Tibial nerve (tissue), 4 donors: ENCODE measurements at regions not wholly inside any gene's neighbourhood (a gene's known extent, or its start where the extent isn't known, plus 50 kb on each side); places are given as distances from the start of the nearest gene placed in this dataset.

Experiments used
- DNase-seq, 2 donors: peaks; one replicate each; pipeline ENCODE4 v3.0.0-alpha.2; 2019; ENCODE audit warnings: low spot score in 2 of 2
- H3K27ac ChIP-seq, 4 donors: fragments of 200-600 bp; sonication (generic) in 3 of 4; one replicate each; pipeline ENCODE4 v1.5.1; 2017 to 2019; ENCODE audit warnings: mild to moderate bottlenecking in 1 of 4
- H3K27me3 ChIP-seq, 2 donors: fragments of 200-600 bp; sonication (generic) in 1 of 2; one replicate each; pipeline versions ENCODE4 v1.5.1 to v1.6.0; 2017 to 2019
- H3K36me3 ChIP-seq, 3 donors: fragments of 200-600 bp; sonication (generic); one replicate each; pipeline ENCODE4 v1.5.1; 2018 to 2019
- H3K4me1 ChIP-seq, 4 donors: fragments of 200-600 bp; sonication (generic) in 3 of 4; one replicate each; pipeline ENCODE4 v1.5.1; 2017 to 2019
- H3K4me3 ChIP-seq, 4 donors: fragments of 200-600 bp; sonication (generic) in 3 of 4; one replicate each; pipeline ENCODE4 v1.5.1; 2017 to 2019; ENCODE audit warnings: mild to moderate bottlenecking in 1 of 4, moderate library complexity in 1 of 4
- H3K9me3 ChIP-seq, 4 donors: fragments of 200-600 bp; sonication (generic) in 3 of 4; one replicate each; pipeline ENCODE4 v1.5.1; 2017 to 2019
- CTCF ChIP-seq, 5 experiments: fragments of 200-600 bp in 3 of 5; fragments of 450-650 bp in 2 of 5; sonication (generic) in 3 of 5; IDR thresholded peaks; one replicate each; pipeline ENCODE4 v1.5.1; 2016 to 2019; ENCODE audit warnings: antibody characterized with exemption in 5 of 5, mild to moderate bottlenecking in 3 of 5, moderate library complexity in 2 of 5
- EP300 ChIP-seq, 2 donors: sonication (generic); formaldehyde crosslinking; IDR thresholded peaks; one replicate each; pipeline ENCODE4 v1.6.1; 2017; ENCODE audit warnings: antibody characterized with exemption in 2 of 2, mild to moderate bottlenecking in 1 of 2
- POLR2A ChIP-seq, 2 donors: fragments of 450-650 bp; IDR thresholded peaks; one replicate each; pipeline ENCODE4 v1.6.1; 2017; ENCODE audit warnings: antibody characterized with exemption in 2 of 2, mild to moderate bottlenecking in 2 of 2, moderate library complexity in 2 of 2
- WGBS, 2 donors: methylation state at CpG; one replicate each; pipeline ENCODE4 v1.1.5; 2018; 5-methylcytosine and 5-hydroxymethylcytosine counted together

- WGBS, 2 donors: 90 to 100% methylated on average over 1 of the region's 1 CpG
- no peaks in the 10 kb centered on the region for H3K36me3 ChIP-seq
- DNase-seq: no peak
Observed at GRCh38 chr5:62051747-62052146, 254.3 kb upstream of the KIF2A start.

GRCh38 chr5:62059960-62060359, 246.0 kb upstream of the KIF2A start:
- no peak for TF ChIP-seq POLR2A (IDR thresholded peaks at IDR 0.05)
- no peak for TF ChIP-seq EP300 (IDR thresholded peaks at IDR 0.05)
- TF ChIP-seq CTCF (IDR thresholded peaks at IDR 0.05): no peak
- Histone ChIP-seq H3K9me3 (no peaks in the 10 kb centered on the region), H3K27ac (no peak overlapping the region), H3K4me3 (no peak overlapping the region), H3K36me3 (no peaks in the 10 kb centered on the region), H3K27me3 (no peaks in the 10 kb centered on the region), H3K4me1 (no peaks in the 10 kb centered on the region)
- WGBS, 2 donors: 38 to 40% methylated on average over 2 of the region's 2 CpGs
- no peak for DNase-seq

More at GRCh38 chr5:62051747-62052146, 254.3 kb upstream of the KIF2A start:
- no peaks in the 10 kb centered on the region for H3K27me3 ChIP-seq
- H3K4me3 ChIP-seq: no peak overlapping the region
- no peak overlapping the region for H3K27ac ChIP-seq
- H3K4me1 ChIP-seq: no peaks in the 10 kb centered on the region
- no peak for TF ChIP-seq EP300 (IDR thresholded peaks at IDR 0.05)
- no peak for TF ChIP-seq CTCF (IDR thresholded peaks at IDR 0.05)
- no peak for TF ChIP-seq POLR2A (IDR thresholded peaks at IDR 0.05)
- H3K9me3 ChIP-seq: peaks cover 0 to 5% (median 0%) of the 10 kb centered on the region in 4 donors

- WGBS, 2 donors: 60 to 69% methylated on average over 4 of the region's 4 CpGs
- H3K4me1 ChIP-seq: no peaks in the 10 kb centered on the region
- H3K9me3 ChIP-seq: no peaks in the 10 kb centered on the region
- H3K36me3 ChIP-seq: no peaks in the 10 kb centered on the region
- no peak overlapping the region for H3K27ac ChIP-seq
- TF ChIP-seq CTCF (IDR thresholded peaks at IDR 0.05): no peak
- no peak for TF ChIP-seq POLR2A (IDR thresholded peaks at IDR 0.05)
- DNase-seq: no peak
- H3K4me3 ChIP-seq: no peak overlapping the region
- H3K27me3 ChIP-seq: no peaks in the 10 kb centered on the region
Observed at GRCh38 chr5:62065050-62065449, 241.0 kb upstream of the KIF2A start.

- Histone ChIP-seq H3K27ac (no peak overlapping the region), H3K4me1 (no peaks in the 10 kb centered on the region), H3K27me3 (no peaks in the 10 kb centered on the region), H3K36me3 (no peaks in the 10 kb centered on the region), H3K4me3 (no peak overlapping the region), H3K9me3 (no peaks in the 10 kb centered on the region)
- no peak for TF ChIP-seq POLR2A (IDR thresholded peaks at IDR 0.05)
- no peak for TF ChIP-seq EP300 (IDR thresholded peaks at IDR 0.05)
- TF ChIP-seq CTCF (IDR thresholded peaks at IDR 0.05): no peak
- no peak for DNase-seq
Observed at GRCh38 chr5:62066761-62067277, 239.2 kb upstream of the KIF2A start.

GRCh38 chr5:62068554-62068953, 237.5 kb upstream of the KIF2A start:
- Histone ChIP-seq H3K27ac (no peak overlapping the region), H3K4me3 (no peak overlapping the region), H3K27me3 (no peaks in the 10 kb centered on the region), H3K9me3 (no peaks in the 10 kb centered on the region), H3K4me1 (no peaks in the 10 kb centered on the region), H3K36me3 (no peaks in the 10 kb centered on the region)
- WGBS, 2 donors: 67 to 86% methylated on average over 3 of the region's 3 CpGs
- TF ChIP-seq POLR2A (IDR thresholded peaks at IDR 0.05): no peak
- no peak for TF ChIP-seq EP300 (IDR thresholded peaks at IDR 0.05)
- no peak for TF ChIP-seq CTCF (IDR thresholded peaks at IDR 0.05)
- DNase-seq: no peak
